WERI-Rb-1 (cell line): ENCODE measurements at regions not wholly inside any gene's neighbourhood (a gene's known extent, or its start where the extent isn't known, plus 50 kb on each side); places are given as distances from the start of the nearest gene placed in this dataset.
"Not testable (repeated sequence)": the region's sequence is repeated elsewhere in the genome, so short reads cannot be mapped to it uniquely, and the experiment has no call there.

Experiments
- DNase-seq: peaks from one replicate; pipeline ENCODE4 v3.0.0-alpha.2; 2020
- H3K27ac ChIP-seq: fragments of 250-450 bp; sonication (Bioruptor Pico); 2 replicates; pipeline ENCODE4 v1.5.1; 2020; ENCODE audit warnings: mild to moderate bottlenecking, moderate library complexity
- H3K27me3 ChIP-seq: fragments of 250-450 bp; sonication (Bioruptor Pico); 2 replicates; pipeline ENCODE4 v1.5.1; 2021; ENCODE audit warnings: mild to moderate bottlenecking, low read depth, moderate library complexity; ENCODE audit not compliant: insufficient read depth, severe bottlenecking
- H3K36me3 ChIP-seq: fragments of 250-450 bp; sonication (Bioruptor Pico); 2 replicates; pipeline ENCODE4 v1.5.1; 2020; ENCODE audit warnings: mild to moderate bottlenecking, moderate library complexity
- H3K4me3 ChIP-seq: 2 replicates; pipeline ENCODE4 v1.5.1; 2011; ENCODE audit warnings: low read depth, mild to moderate bottlenecking, control low read depth, low read length
- H3K9me3 ChIP-seq: fragments of 250-450 bp; sonication (Bioruptor Pico); 2 replicates; pipeline ENCODE4 v1.5.1; 2021; ENCODE audit warnings: mild to moderate bottlenecking, moderate library complexity; ENCODE audit not compliant: severe bottlenecking
- CTCF ChIP-seq: IDR thresholded peaks from 2 replicates; pipeline ENCODE4 v1.5.1; 2011; ENCODE audit warnings: low read depth, mild to moderate bottlenecking, control low read depth, inconsistent platforms, low read length

GRCh38 chr3:4208556-4208955 lies 94.6 kb upstream of the SETMAR start:
- no peak overlapping the region for H3K4me3 ChIP-seq
- H3K36me3 ChIP-seq, result no peaks in the 10 kb centered on the region
- DNase-seq, result no peak
- H3K27ac ChIP-seq, result no peak overlapping the region
- no peaks in the 10 kb centered on the region for H3K27me3 ChIP-seq
- TF ChIP-seq CTCF, result no peak
- H3K9me3 ChIP-seq, result no peaks in the 10 kb centered on the region

GRCh38 chr3:4211610-4212009 lies 91.6 kb upstream of the SETMAR start:
- no peak overlapping the region for H3K27ac ChIP-seq
- no peak for TF ChIP-seq CTCF
- peaks cover 2% of the 10 kb centered on the region for H3K9me3 ChIP-seq
- no peaks in the 10 kb centered on the region for H3K27me3 ChIP-seq
- no peaks in the 10 kb centered on the region for H3K36me3 ChIP-seq
- no peak for DNase-seq
- H3K4me3 ChIP-seq, result no peak overlapping the region

- H3K4me3 ChIP-seq, DNase-seq, H3K27me3 ChIP-seq, H3K27ac ChIP-seq, H3K36me3 ChIP-seq, H3K9me3 ChIP-seq: not testable (repeated sequence)
Measured at GRCh38 chr3:4213420-4213819, 89.7 kb upstream of the SETMAR start.

GRCh38 chr3:4216974-4217373 lies 86.2 kb upstream of the SETMAR start:
- not testable (repeated sequence) for DNase-seq, H3K27ac ChIP-seq, H3K4me3 ChIP-seq, H3K27me3 ChIP-seq, H3K36me3 ChIP-seq, H3K9me3 ChIP-seq

GRCh38 chr3:4218456-4219226 lies 84.5 kb upstream of the SETMAR start:
- Histone ChIP-seq H3K9me3 (peaks cover 2% of the 10 kb centered on the region), H3K36me3 (no peaks in the 10 kb centered on the region), H3K27ac (no peak overlapping the region), H3K27me3 (no peaks in the 10 kb centered on the region), H3K4me3 (no peak overlapping the region)
- TF ChIP-seq CTCF, result no peak
- DNase-seq, result peak; percentile 33

- H3K4me3 ChIP-seq, result no peak overlapping the region
- H3K27ac ChIP-seq, result no peak overlapping the region
- peaks cover 2% of the 10 kb centered on the region for H3K9me3 ChIP-seq
- no peaks in the 10 kb centered on the region for H3K27me3 ChIP-seq
- no peak for TF ChIP-seq CTCF
- no peak for DNase-seq
- H3K36me3 ChIP-seq, result no peaks in the 10 kb centered on the region
Measured at GRCh38 chr3:4219227-4219568, 84.0 kb upstream of the SETMAR start.

GRCh38 chr3:4220065-4220464 lies 83.1 kb upstream of the SETMAR start:
- TF ChIP-seq CTCF, result no peak
- peaks cover 2% of the 10 kb centered on the region for H3K9me3 ChIP-seq
- no peak overlapping the region for H3K4me3 ChIP-seq
- H3K36me3 ChIP-seq, result no peaks in the 10 kb centered on the region
- no peak overlapping the region for H3K27ac ChIP-seq
- H3K27me3 ChIP-seq, result no peaks in the 10 kb centered on the region
- no peak for DNase-seq
